HCT116 (cell line): ENCODE measurements at regions not wholly inside any gene's neighbourhood (a gene's known extent, or its start where the extent isn't known, plus 50 kb on each side); places are given as distances from the start of the nearest gene placed in this dataset.

ENCODE experiments used
- ATF3 ChIP-seq: IDR thresholded peaks from 2 replicates; pipeline ENCODE4 v1.6.1; 2012
- CTCF ChIP-seq, 3 experiments: fragments of 200-600 bp in 1 of 3; sonication (generic) in 1 of 3; IDR thresholded peaks in 2 of 3; conservative IDR thresholded peaks in 1 of 3; 2 replicates each; pipeline ENCODE4 v1.5.1; 2012 to 2017; ENCODE audit warnings: low read depth in 2 of 3, low read length in 2 of 3, antibody characterized with exemption in 1 of 3, borderline replicate concordance in 1 of 3, control low read depth in 1 of 3, mild to moderate bottlenecking in 1 of 3, mixed read lengths in 1 of 3, mixed run types in 1 of 3, moderate library complexity in 1 of 3; ENCODE audit not compliant: insufficient read depth in 1 of 3
- JUND ChIP-seq: IDR thresholded peaks from 2 replicates; pipeline ENCODE4 v1.6.1; 2012
- MAX ChIP-seq: IDR thresholded peaks from 2 replicates; pipeline ENCODE4 v1.6.1; 2012
- POLR2A ChIP-seq: IDR thresholded peaks from 2 replicates; pipeline ENCODE4 v1.7.0; 2011; ENCODE audit warnings: borderline replicate concordance; ENCODE audit not compliant: insufficient read depth, insufficient read length; ENCODE audit errors: extremely low read depth
- RAD21 ChIP-seq: IDR thresholded peaks from 2 replicates; pipeline ENCODE4 v1.6.1; 2012; ENCODE audit warnings: low read depth, mild to moderate bottlenecking
- TCF7L2 ChIP-seq: IDR thresholded peaks from 2 replicates; pipeline ENCODE4 v1.7.0; 2011; ENCODE audit warnings: borderline replicate concordance, inconsistent platforms; ENCODE audit not compliant: insufficient read depth, insufficient read length; ENCODE audit errors: extremely low read depth

GRCh38 chr12:69019910-69020309 lies 86.9 kb upstream of the CPM start:
- TF ChIP-seq CTCF (IDR thresholded peaks at IDR 0.05 in 2 of 3, conservative IDR thresholded peaks at IDR 0.05 in 1 of 3; ENCODE audit: borderline replicate concordance in 1 of 3, insufficient read depth in 1 of 3, low read depth in 2 of 3, low read length in 2 of 3) = no peak
- TF ChIP-seq MAX = no peak
- no peak for TF ChIP-seq RAD21
- no peak for TF ChIP-seq TCF7L2
- no peak for TF ChIP-seq ATF3
- TF ChIP-seq POLR2A = no peak
- no peak for TF ChIP-seq JUND
